GM12878 (cell line): ENCODE measurements at regions not wholly inside any gene's neighbourhood (a gene's known extent, or its start where the extent isn't known, plus 50 kb on each side); places are given as distances from the start of the nearest gene placed in this dataset.

Experiments used
- ATAC-seq: fragments of 200-7000 bp; cut with Tn5 transposase; 3 replicates; pipeline ENCODE4 v1.9.1; 2020; ENCODE audit warnings: mild to moderate bottlenecking, moderate library complexity
- BruUV-seq: library from RNA; stranded (reverse); fragments of 400-500 nt; replicated peaks from 2 replicates; lab custom pipeline; 2021; lab: Mats Ljungman, UMichigan
- CTCF ChIA-PET: fragments of 300-600 bp; sonication (Branson Sonifier 250); formaldehyde crosslinking; extraction: SDS; loops from one replicate; lab custom pipeline; 2021; ENCODE audit warnings: inconsistent platforms; lab: Yijun Ruan, JAX
- POLR2A ChIA-PET: fragments of 350-600 bp; formaldehyde crosslinking; extraction: SDS; loops from one replicate; lab custom pipeline; 2021; ENCODE audit warnings: inconsistent platforms; lab: Charles Lee
- RAD21 ChIA-PET: fragments of 300-600 bp; sonication (Branson Sonifier 250); formaldehyde crosslinking; loops from one replicate; lab custom pipeline; 2023; ENCODE audit warnings: antibody characterized with exemption; ENCODE audit not compliant: unreplicated experiment; lab: Charles Lee
- SMC1A ChIA-PET: fragments of 300-600 bp; sonication (Branson Sonifier 250); formaldehyde crosslinking; loops from one replicate; lab custom pipeline; 2023; ENCODE audit not compliant: unreplicated experiment, uncharacterized antibody; lab: Charles Lee
- DNase-seq: peaks from one replicate; pipeline ENCODE4 v3.0.0-alpha.2; 2011; ENCODE audit warnings: low read depth, low spot score
- FAIRE-seq: peaks from 3 replicates; lab custom pipeline; 2011; peaks lifted over from hg19 to GRCh38; lab: Jason Lieb, UNC
- H2AFZ ChIP-seq: 2 replicates; pipeline ENCODE4 v1.6.0; 2011; ENCODE audit warnings: low read depth, low read length, control low read depth; ENCODE audit not compliant: control insufficient read depth
- H3K27ac ChIP-seq: 2 replicates; pipeline ENCODE4 v1.5.1; 2011; ENCODE audit warnings: control low read depth; ENCODE audit not compliant: control insufficient read depth, insufficient read depth
- H3K27me3 ChIP-seq, 2 experiments: replicated peaks in 1 of 2; 2 replicates each; pipeline versions ENCODE4 v1.6.0 to v1.6.1; 2011; ENCODE audit warnings: low read length in 1 of 2; ENCODE audit not compliant: control insufficient read depth in 2 of 2, insufficient read depth in 2 of 2
- H3K36me3 ChIP-seq, 2 experiments: 2 replicates each; pipeline ENCODE4 v1.5.1; 2011; ENCODE audit warnings: low read length in 1 of 2; ENCODE audit not compliant: control insufficient read depth in 2 of 2, insufficient read depth in 2 of 2
- H3K4me1 ChIP-seq: 2 replicates; pipeline ENCODE4 v1.6.1; 2011; ENCODE audit warnings: mild to moderate bottlenecking, low read length, moderate library complexity, mixed read lengths; ENCODE audit not compliant: control insufficient read depth, insufficient read depth
- H3K4me2 ChIP-seq: 2 replicates; pipeline ENCODE4 v1.6.0; 2011; ENCODE audit warnings: control low read depth; ENCODE audit not compliant: control insufficient read depth, insufficient read depth
- H3K4me3 ChIP-seq: fragments of 200-600 bp; sonication (generic); 2 replicates; pipeline ENCODE4 v1.5.1; 2016
- H3K79me2 ChIP-seq: 2 replicates; pipeline ENCODE4 v1.6.0; 2011; ENCODE audit warnings: low read length; ENCODE audit not compliant: control insufficient read depth, insufficient read depth
- H3K9ac ChIP-seq: 2 replicates; pipeline ENCODE4 v1.8.0; 2011; ENCODE audit warnings: low read length, control low read depth, mixed read lengths; ENCODE audit not compliant: control insufficient read depth, insufficient read depth
- H3K9me3 ChIP-seq: replicated peaks from 3 replicates; pipeline ENCODE4 v1.5.1; 2011; ENCODE audit warnings: mild to moderate bottlenecking, low read length; ENCODE audit not compliant: control insufficient read depth, insufficient read depth
- H4K20me1 ChIP-seq: 2 replicates; pipeline ENCODE4 v1.6.0; 2011; ENCODE audit not compliant: control insufficient read depth, insufficient read depth
- CEBPB ChIP-seq, 2 experiments: fragments of 150-350 bp in 1 of 2; IDR thresholded peaks; 2 replicates each; pipeline ENCODE4 v1.6.1; 2012 to 2014; ENCODE audit warnings: low read depth in 2 of 2, low read length in 2 of 2, borderline replicate concordance in 1 of 2, inconsistent platforms in 1 of 2
- CREM ChIP-seq: IDR thresholded peaks from 2 replicates; pipeline ENCODE4 v1.6.1; 2014; ENCODE audit warnings: antibody characterized with exemption, low read depth
- FOXK2 ChIP-seq: fragments of 450-650 bp; IDR thresholded peaks from 2 replicates; pipeline ENCODE4 v1.6.1; 2017; ENCODE audit warnings: mild to moderate bottlenecking, moderate library complexity
- FOXM1 ChIP-seq: IDR thresholded peaks from 2 replicates; pipeline ENCODE4 v1.6.1; 2012; ENCODE audit warnings: low read depth, mild to moderate bottlenecking, inconsistent platforms, low read length, moderate library complexity
- MAX ChIP-seq: IDR thresholded peaks from 2 replicates; pipeline ENCODE4 v1.6.1; 2012; ENCODE audit warnings: low read depth, low read length, improper control_type of control experiment
- PAX5 ChIP-seq: IDR thresholded peaks from 2 replicates; pipeline ENCODE4 v1.6.1; 2011; ENCODE audit warnings: low read depth, low read length, borderline replicate concordance
- RUNX3 ChIP-seq: IDR thresholded peaks from 2 replicates; pipeline ENCODE4 v1.6.1; 2012; ENCODE audit warnings: low read length, inconsistent platforms
- SREBF1 ChIP-seq: IDR thresholded peaks from 2 replicates; pipeline ENCODE4 v1.6.1; 2012; ENCODE audit warnings: mild to moderate bottlenecking, low read length
- TCF3 ChIP-seq: IDR thresholded peaks from 2 replicates; pipeline ENCODE4 v1.6.1; 2012; ENCODE audit warnings: low read depth, mild to moderate bottlenecking, low read length, borderline replicate concordance; ENCODE audit not compliant: insufficient read depth
- YY1 ChIP-seq: IDR thresholded peaks from 2 replicates; pipeline ENCODE4 v1.6.1; 2011; ENCODE audit warnings: low read depth, mild to moderate bottlenecking, low read length
- ZBTB11 ChIP-seq: fragments of 450-650 bp; formaldehyde crosslinking; IDR thresholded peaks from 2 replicates; pipeline ENCODE4 v1.5.0; 2022; ENCODE audit warnings: mild to moderate bottlenecking, missing genetic modification characterization
- whole genome bisulfite sequencing: methylation state at CpG from one replicate; pipeline ENCODE4 v1.1.6; 2016; ENCODE audit warnings: low lambda C conversion rate; ENCODE audit not compliant: insufficient replicate concordance, insufficient coverage; ENCODE audit errors: missing lambda C conversion rate; 5-methylcytosine and 5-hydroxymethylcytosine counted together
- in situ Hi-C: fragments of 300-500 bp; cut with MboI; formaldehyde crosslinking; loops from 9 replicates; pipeline ENCODE4 v1.14.3; 2018; ENCODE audit warnings: mixed read lengths
- intact Hi-C: fragments of 100-400 bp; cut with micrococcal nuclease; formaldehyde crosslinking; loops from one replicate; pipeline ENCODE4 v1.14.2; 2022; ENCODE audit not compliant: unreplicated experiment
- TF ChIP-seq, protein P1 (sequence below): IDR thresholded peaks from 2 replicates; pipeline ENCODE4 v1.6.1; 2012; ENCODE audit warnings: low read depth, low read length, improper control_type of control experiment
- TF ChIP-seq, protein P2 (sequence below): IDR thresholded peaks from 2 replicates; pipeline ENCODE4 v1.6.1; 2011; ENCODE audit warnings: low read depth, low read length, improper control_type of control experiment, borderline replicate concordance
- TF ChIP-seq, protein P3 (sequence below): fragments of 450-650 bp; IDR thresholded peaks from 2 replicates; pipeline ENCODE4 v1.6.1; 2018; ENCODE audit warnings: borderline replicate concordance, mild to moderate bottlenecking; ENCODE audit not compliant: partially characterized antibody

GRCh38 chr12:85562765-85563164 lies 273.4 kb downstream of the RASSF9 start:
- ChIA-PET POLR2A (no interaction called here), SMC1A (interaction anchor here (1.0 to 1.5 kb wide), 2 partner anchors 12 to 13 kb away, joined by 4 to 5 read pairs; no protein-coding TSS in a partner anchor), CTCF (interaction anchor here (1.4 kb wide), 1 partner anchor 41 kb away, joined by 3 read pairs; no protein-coding TSS in a partner anchor), RAD21 (no interaction called here)
- in situ Hi-C loops (no loop called here), intact Hi-C loops (no loop called here)
- no TSS peak for BruUV-seq
- H3K9ac ChIP-seq: no peak overlapping the region
- H3K4me3 ChIP-seq: no peak overlapping the region
- no peak overlapping the region for H2AFZ ChIP-seq
- WGBS: 50% methylated on average over 2 of the region's 2 CpGs
- H3K4me2 ChIP-seq: no peak overlapping the region
- no peaks in the 10 kb centered on the region for H3K27me3 ChIP-seq
- TF ChIP-seq, protein P1, sequence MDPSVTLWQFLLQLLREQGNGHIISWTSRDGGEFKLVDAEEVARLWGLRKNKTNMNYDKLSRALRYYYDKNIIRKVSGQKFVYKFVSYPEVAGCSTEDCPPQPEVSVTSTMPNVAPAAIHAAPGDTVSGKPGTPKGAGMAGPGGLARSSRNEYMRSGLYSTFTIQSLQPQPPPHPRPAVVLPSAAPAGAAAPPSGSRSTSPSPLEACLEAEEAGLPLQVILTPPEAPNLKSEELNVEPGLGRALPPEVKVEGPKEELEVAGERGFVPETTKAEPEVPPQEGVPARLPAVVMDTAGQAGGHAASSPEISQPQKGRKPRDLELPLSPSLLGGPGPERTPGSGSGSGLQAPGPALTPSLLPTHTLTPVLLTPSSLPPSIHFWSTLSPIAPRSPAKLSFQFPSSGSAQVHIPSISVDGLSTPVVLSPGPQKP: no peak
- no peak for TF ChIP-seq FOXK2
- TF ChIP-seq PAX5: no peak
- TF ChIP-seq ZBTB11 (CRISPR knock-in tag): no peak
- TF ChIP-seq CEBPB (IDR thresholded peaks at IDR 0.05; ENCODE audit: borderline replicate concordance in 1 of 2, low read depth in 2 of 2, low read length in 2 of 2): no peak
- TF ChIP-seq SREBF1: no peak
- TF ChIP-seq, protein P2, sequence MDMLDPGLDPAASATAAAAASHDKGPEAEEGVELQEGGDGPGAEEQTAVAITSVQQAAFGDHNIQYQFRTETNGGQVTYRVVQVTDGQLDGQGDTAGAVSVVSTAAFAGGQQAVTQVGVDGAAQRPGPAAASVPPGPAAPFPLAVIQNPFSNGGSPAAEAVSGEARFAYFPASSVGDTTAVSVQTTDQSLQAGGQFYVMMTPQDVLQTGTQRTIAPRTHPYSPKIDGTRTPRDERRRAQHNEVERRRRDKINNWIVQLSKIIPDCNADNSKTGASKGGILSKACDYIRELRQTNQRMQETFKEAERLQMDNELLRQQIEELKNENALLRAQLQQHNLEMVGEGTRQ: no peak
- TF ChIP-seq TCF3: no peak
- no peak for TF ChIP-seq MAX
- TF ChIP-seq RUNX3: no peak
- TF ChIP-seq, protein P3, sequence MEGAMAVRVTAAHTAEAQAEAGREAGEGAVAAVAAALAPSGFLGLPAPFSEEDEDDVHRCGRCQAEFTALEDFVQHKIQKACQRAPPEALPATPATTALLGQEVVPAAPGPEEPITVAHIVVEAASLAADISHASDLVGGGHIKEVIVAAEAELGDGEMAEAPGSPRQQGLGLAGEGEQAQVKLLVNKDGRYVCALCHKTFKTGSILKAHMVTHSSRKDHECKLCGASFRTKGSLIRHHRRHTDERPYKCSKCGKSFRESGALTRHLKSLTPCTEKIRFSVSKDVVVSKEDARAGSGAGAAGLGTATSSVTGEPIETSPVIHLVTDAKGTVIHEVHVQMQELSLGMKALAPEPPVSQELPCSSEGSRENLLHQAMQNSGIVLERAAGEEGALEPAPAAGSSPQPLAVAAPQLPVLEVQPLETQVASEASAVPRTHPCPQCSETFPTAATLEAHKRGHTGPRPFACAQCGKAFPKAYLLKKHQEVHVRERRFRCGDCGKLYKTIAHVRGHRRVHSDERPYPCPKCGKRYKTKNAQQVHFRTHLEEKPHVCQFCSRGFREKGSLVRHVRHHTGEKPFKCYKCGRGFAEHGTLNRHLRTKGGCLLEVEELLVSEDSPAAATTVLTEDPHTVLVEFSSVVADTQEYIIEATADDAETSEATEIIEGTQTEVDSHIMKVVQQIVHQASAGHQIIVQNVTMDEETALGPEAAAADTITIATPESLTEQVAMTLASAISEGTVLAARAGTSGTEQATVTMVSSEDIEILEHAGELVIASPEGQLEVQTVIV: no peak
- no peak for TF ChIP-seq CREM
- TF ChIP-seq YY1: no peak
- no peak for TF ChIP-seq FOXM1
- no peak overlapping the region for H3K27ac ChIP-seq
- FAIRE-seq (no peak), ATAC-seq (no peak), DNase-seq (no peak)
- no peaks in the 10 kb centered on the region for H3K79me2 ChIP-seq
- no peaks in the 10 kb centered on the region for H4K20me1 ChIP-seq
- H3K9me3 ChIP-seq: no peaks in the 10 kb centered on the region
- H3K4me1 ChIP-seq: no peaks in the 10 kb centered on the region
- H3K36me3 ChIP-seq: no peaks in the 10 kb centered on the region
